Testis (tissue), 2 donors: ENCODE measurements at regions not wholly inside any gene's neighbourhood (a gene's known extent, or its start where the extent isn't known, plus 50 kb on each side); places are given as distances from the start of the nearest gene placed in this dataset.

Experiments
- DNase-seq: peaks from one replicate; pipeline ENCODE4 v3.0.0-alpha.2; 2019
- H3K27ac ChIP-seq, 2 donors: fragments of 200-600 bp; sonication (generic); one replicate each; pipeline ENCODE4 v1.5.1; 2019
- H3K27me3 ChIP-seq: fragments of 200-600 bp; sonication (generic); one replicate; pipeline ENCODE4 v1.5.1; 2019
- H3K36me3 ChIP-seq: fragments of 200-600 bp; sonication (generic); one replicate; pipeline ENCODE4 v1.5.1; 2017; ENCODE audit warnings: low read depth; ENCODE audit errors: missing control alignments
- H3K4me1 ChIP-seq: fragments of 200-600 bp; sonication (generic); one replicate; pipeline ENCODE4 v1.5.1; 2019
- H3K4me3 ChIP-seq, 2 donors: fragments of 200-600 bp; sonication (generic); one replicate each; pipeline ENCODE4 v1.5.1; 2017 to 2019
- H3K9me3 ChIP-seq: fragments of 200-600 bp; sonication (generic); one replicate; pipeline ENCODE4 v1.5.1; 2017
- POLR2A ChIP-seq: fragments of 450-650 bp; IDR thresholded peaks from one replicate; pipeline ENCODE4 v1.6.1; 2017; ENCODE audit warnings: antibody characterized with exemption, mild to moderate bottlenecking, moderate library complexity
- WGBS, 2 donors: methylation state at CpG; one replicate each; pipeline ENCODE4 v1.1.5; 2018; 5-methylcytosine and 5-hydroxymethylcytosine counted together
- intact Hi-C: fragments of 100-400 bp; cut with DNase I; formaldehyde crosslinking; loops from one replicate; pipeline ENCODE4 v1.15.1; 2023; ENCODE audit warnings: low total_unique reads
- TF ChIP-seq, protein P1 (sequence below), 3 experiments: fragments of 450-650 bp in 2 of 3; fragments of 200-600 bp in 1 of 3; sonication (generic) in 1 of 3; IDR thresholded peaks; one replicate each; pipeline ENCODE4 v1.5.1; 2016 to 2019; ENCODE audit warnings: antibody characterized with exemption in 3 of 3, mild to moderate bottlenecking in 2 of 3, moderate library complexity in 1 of 3

- Histone ChIP-seq H3K36me3 (no peaks in the 10 kb centered on the region), H3K9me3 (no peaks in the 10 kb centered on the region), H3K4me3 (no peak overlapping the region), H3K4me1 (no peaks in the 10 kb centered on the region), H3K27me3 (no peaks in the 10 kb centered on the region), H3K27ac (no peak overlapping the region)
- 85 to 86% methylated on average over 3 of the region's 3 CpGs for WGBS, 2 donors
- intact Hi-C loops: no loop called here
- no peak for DNase-seq
- TF ChIP-seq POLR2A: no peak
- TF ChIP-seq, protein P1, sequence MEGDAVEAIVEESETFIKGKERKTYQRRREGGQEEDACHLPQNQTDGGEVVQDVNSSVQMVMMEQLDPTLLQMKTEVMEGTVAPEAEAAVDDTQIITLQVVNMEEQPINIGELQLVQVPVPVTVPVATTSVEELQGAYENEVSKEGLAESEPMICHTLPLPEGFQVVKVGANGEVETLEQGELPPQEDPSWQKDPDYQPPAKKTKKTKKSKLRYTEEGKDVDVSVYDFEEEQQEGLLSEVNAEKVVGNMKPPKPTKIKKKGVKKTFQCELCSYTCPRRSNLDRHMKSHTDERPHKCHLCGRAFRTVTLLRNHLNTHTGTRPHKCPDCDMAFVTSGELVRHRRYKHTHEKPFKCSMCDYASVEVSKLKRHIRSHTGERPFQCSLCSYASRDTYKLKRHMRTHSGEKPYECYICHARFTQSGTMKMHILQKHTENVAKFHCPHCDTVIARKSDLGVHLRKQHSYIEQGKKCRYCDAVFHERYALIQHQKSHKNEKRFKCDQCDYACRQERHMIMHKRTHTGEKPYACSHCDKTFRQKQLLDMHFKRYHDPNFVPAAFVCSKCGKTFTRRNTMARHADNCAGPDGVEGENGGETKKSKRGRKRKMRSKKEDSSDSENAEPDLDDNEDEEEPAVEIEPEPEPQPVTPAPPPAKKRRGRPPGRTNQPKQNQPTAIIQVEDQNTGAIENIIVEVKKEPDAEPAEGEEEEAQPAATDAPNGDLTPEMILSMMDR (IDR thresholded peaks at IDR 0.05): no peak
Observed at GRCh38 chr4:138889216-138889615, 126.4 kb upstream of the NOCT start.

DNA sequence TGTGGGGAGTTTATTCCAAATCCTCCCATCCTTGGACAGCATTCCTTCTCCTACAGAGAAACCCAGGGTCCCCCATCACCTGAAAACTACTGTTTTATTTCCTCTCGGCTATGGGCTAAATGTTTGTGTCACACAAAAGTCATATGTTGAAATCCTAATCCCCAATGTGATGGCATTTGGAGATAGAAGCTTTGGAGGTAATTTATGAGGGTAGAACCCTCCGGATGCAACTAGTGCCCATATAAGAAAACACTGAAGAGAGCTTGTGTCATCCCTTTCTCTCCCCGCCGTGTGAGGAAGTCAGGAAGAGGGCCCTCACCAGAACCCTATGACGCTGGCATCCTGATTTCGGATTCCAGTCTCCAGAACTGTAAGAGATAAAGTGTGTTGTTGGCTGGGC, 127.8 kb upstream of the NOCT start:
- Histone ChIP-seq H3K36me3 (no peaks in the 10 kb centered on the region), H3K4me1 (no peaks in the 10 kb centered on the region), H3K9me3 (no peaks in the 10 kb centered on the region), H3K4me3 (no peak overlapping the region), H3K27me3 (no peaks in the 10 kb centered on the region), H3K27ac (no peak overlapping the region)
- TF ChIP-seq, protein P1 (IDR thresholded peaks at IDR 0.05): no peak
- no peak for TF ChIP-seq POLR2A
- WGBS, 2 donors: 95 to 96% methylated on average over 6 of the region's 6 CpGs
- intact Hi-C loops: no loop called here
- no peak for DNase-seq

DNA sequence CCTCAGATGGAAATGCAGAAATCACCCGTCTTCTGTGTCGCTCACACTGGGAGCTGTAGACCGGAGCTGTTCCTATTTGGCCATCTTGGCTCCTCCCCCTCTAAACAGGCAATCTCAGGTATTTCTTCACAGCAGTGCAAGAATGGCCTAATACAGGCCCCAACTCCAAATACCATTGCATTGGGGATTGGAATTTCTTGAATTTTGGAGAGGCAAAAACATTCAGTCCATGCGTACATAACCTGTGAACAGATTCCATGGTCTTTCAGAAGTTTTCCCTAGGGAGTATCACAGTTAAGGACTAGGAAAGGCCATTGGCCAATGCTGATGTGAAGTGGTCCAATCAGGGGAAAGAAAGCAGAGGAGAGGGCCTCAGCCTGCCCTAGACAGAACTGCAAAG, 128.2 kb upstream of the NOCT start:
- DNase-seq: no peak
- H3K27me3 ChIP-seq: no peaks in the 10 kb centered on the region
- 87 to 92% methylated on average over 4 of the region's 4 CpGs for WGBS, 2 donors
- no peaks in the 10 kb centered on the region for H3K9me3 ChIP-seq
- H3K4me3 ChIP-seq: no peak overlapping the region
- intact Hi-C loops: no loop called here
- H3K4me1 ChIP-seq: no peaks in the 10 kb centered on the region
- TF ChIP-seq POLR2A: no peak
- TF ChIP-seq, protein P1 (IDR thresholded peaks at IDR 0.05): no peak
- H3K36me3 ChIP-seq: no peaks in the 10 kb centered on the region
- H3K27ac ChIP-seq: no peak overlapping the region

DNA sequence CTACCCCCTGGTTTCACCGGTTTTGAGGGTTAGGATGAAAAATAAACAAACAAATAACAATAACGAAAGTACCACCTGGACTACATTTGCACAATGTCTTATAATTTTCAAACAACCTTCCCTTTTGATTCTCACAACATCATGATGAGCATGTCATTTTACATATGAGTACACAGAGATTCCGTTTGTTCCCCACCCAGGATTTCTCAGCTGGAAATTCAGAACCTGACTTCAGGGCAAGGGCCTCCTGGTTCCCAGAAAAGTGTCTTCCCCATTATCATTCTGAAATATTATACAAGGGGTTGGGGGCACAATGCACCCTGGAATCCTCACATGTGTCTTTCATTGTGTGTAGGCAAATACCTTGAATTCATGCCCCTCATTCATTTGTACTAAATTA, 135.8 kb upstream of the NOCT start:
- TF ChIP-seq, protein P1 (IDR thresholded peaks at IDR 0.05): no peak
- no peak for TF ChIP-seq POLR2A
- Histone ChIP-seq H3K27ac (no peak overlapping the region), H3K4me3 (no peak overlapping the region), H3K4me1 (no peaks in the 10 kb centered on the region), H3K9me3 (no peaks in the 10 kb centered on the region), H3K27me3 (no peaks in the 10 kb centered on the region), H3K36me3 (no peaks in the 10 kb centered on the region)
- DNase-seq: no peak
- 94 to 99% methylated on average over 3 of the region's 3 CpGs for WGBS, 2 donors
- intact Hi-C loops: no loop called here

- DNase-seq: no peak
- Histone ChIP-seq H3K27ac (no peak overlapping the region), H3K36me3 (no peaks in the 10 kb centered on the region), H3K4me1 (no peaks in the 10 kb centered on the region), H3K27me3 (no peaks in the 10 kb centered on the region), H3K4me3 (no peak overlapping the region), H3K9me3 (no peaks in the 10 kb centered on the region)
- no peak for TF ChIP-seq POLR2A
- TF ChIP-seq, protein P1 (IDR thresholded peaks at IDR 0.05): no peak
- 90 to 91% methylated on average over 10 of the region's 10 CpGs for WGBS, 2 donors
- intact Hi-C loops: no loop called here
Observed at GRCh38 chr4:138875891-138876608, 139.5 kb upstream of the NOCT start.
